AML-193 (cell line): ENCODE measurements at regions not wholly inside any gene's neighbourhood (a gene's known extent, or its start where the extent isn't known, plus 50 kb on each side); places are given as distances from the start of the nearest gene placed in this dataset.
"Not testable (repeated sequence)": the region's sequence is repeated elsewhere in the genome, so short reads cannot be mapped to it uniquely, and the experiment has no call there.

Source experiments
- DNase-seq, 2 experiments: peaks; one replicate each; lab custom pipeline; 2025; lab: John Stamatoyannopoulos, UW

DNA sequence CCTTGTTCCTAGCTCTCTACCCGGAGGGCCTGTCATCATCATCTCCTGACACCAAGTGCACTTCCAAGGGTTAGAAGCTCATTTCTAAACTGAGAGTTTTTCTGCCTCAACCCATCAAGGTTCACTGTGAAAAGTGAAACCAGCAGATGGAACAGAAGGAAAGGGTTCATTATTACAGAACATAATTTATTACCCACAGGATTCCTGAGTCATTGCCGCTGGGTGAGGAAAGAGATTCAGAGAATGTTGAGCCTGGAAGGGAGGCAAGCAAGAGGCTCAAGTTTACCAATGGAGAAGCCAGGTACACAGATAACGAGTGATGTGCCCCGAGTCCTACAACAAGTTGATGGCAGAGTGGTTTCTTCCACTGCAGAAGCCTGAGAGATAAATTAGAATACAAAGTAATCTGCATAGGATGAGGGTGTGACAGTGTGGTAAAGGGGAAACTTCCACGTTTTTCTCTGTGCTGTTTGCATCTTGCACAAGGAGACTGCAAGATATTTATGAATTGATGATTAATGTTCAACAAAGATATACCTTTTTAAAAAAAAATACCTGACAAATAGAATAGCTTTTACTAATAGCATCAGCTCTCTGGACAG, 80.5 kb upstream of the SETMAR start:
- no peak for DNase-seq

DNA sequence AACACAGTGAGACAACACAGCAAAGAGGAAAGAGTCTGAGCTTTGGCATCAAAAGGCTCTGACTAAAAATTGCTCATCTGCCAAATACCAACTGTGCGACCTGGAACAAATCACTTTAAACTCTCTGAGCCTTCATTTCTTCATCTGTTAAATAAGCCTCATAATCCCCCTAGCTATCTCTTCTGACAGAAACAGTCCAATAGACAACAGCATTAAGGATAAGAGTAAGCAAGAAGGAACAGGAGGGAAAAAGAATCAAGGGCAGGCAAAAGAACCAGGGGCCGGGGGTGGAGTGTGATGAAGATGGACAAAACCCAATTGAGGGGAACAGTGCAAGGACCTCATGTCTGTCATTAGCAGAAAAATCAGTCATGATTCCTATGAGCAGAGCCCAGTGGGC, 79.4 kb upstream of the SETMAR start:
- no peak for DNase-seq

DNA sequence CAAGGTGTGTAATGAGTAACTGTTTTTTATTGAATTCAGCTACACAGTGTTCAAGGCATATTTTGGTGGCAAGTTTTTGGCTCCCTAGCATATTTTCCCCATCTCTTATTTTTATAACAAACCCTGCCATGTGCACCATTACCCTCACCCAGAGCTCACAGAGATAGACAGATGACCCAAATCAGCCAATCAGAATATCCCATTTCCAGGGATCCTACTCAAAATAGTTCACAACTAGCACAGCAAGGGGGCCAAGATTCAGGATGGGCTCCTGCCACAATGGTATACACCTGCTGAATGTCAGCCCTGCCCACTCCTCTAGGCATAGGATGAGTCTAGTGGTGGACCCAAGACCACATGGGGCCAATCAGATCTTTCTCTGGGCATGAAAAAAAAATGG, 78.8 kb upstream of the SETMAR start:
- no peak for DNase-seq

DNA sequence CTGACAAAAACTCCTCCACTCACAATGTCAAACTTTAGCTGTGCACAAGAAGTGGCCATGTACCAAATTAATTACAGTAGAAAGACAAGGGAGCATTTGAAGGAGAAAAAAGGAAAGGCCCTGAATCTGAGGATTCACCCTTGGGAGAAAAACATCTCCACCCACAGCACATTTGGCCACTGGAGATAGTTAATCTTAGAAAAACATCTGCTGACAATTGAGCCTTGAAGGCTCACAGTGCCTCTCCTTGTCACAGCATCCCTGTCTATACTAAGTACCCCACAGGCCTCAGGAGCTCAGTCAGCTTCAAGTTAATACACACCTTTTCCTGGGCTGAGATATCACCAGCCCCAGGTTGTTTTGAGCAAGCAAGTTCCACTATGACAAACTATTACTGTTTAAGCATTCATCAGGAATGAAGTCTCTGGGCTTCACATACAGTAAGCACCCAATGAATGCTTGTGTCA, 78.1 kb upstream of the SETMAR start:
- DNase-seq, result no peak

DNA sequence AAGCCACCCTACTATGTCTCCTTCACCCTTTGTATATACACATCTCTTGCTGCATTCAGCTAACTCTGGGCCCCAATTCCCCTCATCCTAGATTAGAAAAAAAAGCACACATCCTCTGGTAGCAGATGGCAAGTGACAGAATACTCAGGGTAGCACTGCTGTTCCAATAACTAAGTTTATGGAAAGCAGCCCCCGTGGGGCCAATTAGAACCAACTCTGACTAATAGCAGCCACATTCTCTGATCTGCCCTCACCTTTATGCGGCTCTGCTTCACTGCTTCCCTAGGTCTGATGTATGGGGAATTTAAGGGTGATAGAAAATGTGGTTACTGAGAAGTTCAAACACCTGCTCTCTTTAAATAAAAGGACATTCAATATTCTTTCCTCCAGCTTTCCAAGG, 74.9 kb upstream of the SETMAR start:
- no peak for DNase-seq

DNA sequence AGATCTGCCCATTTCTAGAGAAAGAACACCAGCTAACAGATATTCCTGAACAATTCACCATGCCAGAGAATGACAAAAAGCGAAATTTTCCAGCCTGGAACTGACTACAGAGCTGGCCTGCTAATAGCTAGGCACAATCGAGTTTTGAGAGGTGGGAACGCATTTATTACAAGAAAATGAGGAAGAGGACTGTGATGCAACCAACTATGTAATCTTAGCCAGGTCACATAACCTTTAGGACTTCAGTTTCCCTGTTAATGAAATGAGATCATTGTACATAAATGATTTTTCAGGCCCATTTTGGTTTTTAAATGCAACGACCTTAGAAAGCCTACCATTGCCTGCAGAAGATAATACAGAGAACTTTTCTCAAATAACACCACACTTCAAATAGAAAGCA, 72.1 kb upstream of the SETMAR start:
- peak; percentile 9 to 13 for DNase-seq

DNA sequence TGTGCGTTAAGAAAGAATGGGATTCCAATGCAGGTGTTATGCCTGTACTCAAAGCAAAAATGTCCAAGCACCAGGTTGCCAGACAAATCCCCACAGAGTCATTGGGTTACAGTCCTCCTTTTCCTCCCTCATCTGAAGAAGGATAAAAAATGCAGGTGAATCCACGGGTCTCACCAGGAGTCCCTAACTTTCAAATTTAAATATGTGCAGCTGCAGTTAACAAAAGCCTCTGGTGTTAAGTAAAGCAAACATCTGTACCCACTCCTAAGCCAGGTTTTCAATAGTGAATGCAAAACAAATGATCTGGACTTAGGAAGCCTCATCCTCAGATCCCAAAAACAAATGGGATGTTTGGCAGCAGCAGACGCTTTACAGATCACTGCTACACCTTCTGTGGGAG, 70.4 kb upstream of the SETMAR start:
- DNase-seq, result no peak

DNA sequence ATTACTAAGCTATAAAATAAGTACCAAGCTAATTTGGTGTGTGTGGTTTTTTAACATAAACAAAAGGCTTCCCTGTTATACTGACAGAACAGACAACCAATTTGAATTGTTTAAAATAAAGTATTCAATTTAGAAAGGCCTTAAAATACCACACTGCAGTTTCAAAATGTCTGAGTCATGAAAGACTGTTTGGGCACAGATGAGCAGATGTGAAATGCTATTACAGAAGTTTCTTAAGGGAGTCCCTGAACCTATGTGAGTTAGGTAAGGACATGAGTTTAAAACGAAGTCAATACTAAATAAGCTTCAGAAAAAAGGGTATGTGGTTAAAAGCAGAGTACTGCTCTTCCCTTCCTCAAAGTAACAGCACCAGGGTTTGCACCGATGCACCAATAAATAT, 69.7 kb upstream of the SETMAR start:
- DNase-seq, result no peak

DNA sequence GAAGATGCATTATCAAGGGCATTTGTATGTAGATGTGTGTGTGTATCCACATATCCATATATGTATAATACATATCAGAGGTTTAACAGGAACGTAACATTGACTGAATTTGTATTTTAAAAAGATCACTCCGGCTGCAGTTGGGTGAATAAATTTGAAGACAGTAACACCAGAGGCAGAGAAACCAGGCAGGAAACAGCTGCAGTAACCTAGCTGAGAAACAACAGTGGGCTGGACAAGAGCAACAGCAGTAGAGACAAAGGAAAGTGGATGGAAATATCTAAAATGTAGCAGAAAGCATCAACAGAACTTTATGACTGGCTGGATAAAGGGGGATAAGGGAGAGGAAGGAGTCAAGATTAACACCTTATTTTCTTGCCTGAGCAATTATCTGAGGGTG, 68.3 kb upstream of the SETMAR start:
- no peak for DNase-seq

DNA sequence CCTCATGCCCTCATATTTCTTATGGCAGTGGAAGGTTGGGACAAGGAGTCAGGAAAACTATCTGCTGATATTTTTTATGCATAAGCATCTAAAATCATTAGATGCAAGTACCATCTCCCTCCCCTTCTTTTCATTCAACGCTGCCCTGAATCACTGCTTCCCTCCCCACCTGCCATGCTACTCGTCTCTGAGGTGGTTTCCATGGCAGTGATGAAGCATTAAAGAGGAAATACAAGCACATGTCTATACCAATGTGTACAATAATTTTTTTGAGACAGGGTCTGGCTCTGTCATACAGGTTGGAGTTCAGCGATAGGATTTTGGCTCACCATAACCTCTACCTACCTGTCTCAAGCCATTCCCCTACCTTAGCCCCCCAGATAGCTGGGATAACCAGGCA, 67.5 kb upstream of the SETMAR start:
- DNase-seq, result no peak

DNA sequence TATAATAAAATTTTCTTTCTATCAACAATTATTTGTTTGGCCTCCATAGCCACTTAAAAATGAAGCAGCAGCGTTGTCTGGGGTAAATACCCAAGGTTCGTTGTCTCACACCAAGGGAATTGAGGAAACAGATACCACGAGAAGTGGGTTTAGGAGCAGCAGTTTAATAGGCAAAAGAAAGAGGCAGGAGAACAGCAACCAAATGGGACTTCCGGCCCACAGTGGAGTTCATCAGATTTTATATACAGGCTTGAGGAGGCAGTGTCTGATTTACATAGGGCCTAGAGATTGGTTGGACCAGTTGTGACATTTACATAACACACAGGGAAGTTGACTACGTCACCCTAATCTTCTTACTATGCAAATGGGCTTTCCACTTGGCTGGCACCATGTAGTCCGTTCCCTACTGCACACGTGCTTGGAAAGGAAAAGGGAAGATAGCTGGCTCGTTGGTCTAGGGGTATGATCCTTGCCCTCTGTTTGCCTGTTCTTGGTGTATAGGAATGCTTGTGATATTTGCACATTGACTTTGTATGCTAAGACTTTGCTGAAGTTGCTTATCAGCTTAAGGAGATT, 61.5 kb upstream of the SETMAR start:
- no peak for DNase-seq

DNA sequence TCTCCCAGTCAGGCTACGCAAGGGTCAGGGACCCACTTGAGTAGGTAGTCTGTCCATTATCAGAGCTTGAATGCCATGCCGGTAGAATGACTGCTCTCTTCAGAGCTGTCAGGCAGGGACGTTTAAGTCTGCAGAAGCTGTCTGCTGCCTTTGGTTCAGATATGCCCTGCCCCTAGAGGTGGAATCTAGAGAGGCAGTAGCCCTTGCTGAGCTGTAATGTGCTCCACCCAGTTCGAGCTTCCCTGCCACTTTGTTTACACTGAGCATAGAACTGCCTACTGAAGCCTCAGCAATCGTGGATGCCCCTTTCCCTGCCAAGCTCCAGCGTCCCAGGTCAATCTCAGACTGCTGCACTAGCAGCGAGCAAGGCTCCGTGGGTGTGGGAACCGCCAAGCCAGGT, 57.5 kb upstream of the SETMAR start:
- DNase-seq, result no peak

DNA sequence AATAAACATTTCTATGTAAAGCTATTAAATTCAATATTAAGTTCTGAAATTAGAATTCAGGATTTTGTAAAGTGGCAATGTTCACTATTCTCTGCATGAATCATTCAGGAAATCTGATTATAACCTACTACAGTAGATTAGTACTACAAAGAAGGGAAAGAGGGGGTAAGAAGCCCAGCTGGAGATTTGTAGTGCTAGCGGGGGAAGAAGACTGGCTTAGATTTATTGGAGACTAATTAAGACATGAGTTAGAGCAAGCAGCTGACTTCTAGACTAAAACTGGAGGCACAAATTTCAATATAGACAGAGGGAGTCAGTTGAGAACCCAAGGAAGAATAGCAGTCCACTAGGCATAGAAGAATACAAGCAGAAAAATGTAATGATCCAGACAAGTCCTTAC, 55.8 kb upstream of the SETMAR start:
- DNase-seq, result no peak

DNA sequence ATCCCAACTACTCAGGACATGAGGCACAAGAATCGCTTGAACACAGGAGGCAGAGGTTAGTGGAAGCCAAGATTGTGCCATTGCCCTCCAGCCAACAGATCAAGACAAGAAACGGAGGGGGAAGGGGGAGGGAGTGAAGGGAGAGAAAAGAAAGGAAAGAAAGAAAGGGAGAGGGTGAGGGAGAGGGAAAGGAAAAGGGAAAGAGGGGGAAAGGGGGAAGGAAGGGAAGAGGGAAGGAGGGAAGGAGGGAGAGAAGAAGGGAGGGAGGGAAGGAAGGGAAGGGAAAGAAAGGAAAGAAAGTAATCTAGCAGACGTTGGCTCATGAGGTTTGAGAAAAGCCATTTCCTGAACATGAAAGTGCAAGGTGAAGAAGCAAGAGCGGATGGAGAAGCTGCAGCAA, 53.1 kb upstream of the SETMAR start:
- DNase-seq, result no peak

DNA sequence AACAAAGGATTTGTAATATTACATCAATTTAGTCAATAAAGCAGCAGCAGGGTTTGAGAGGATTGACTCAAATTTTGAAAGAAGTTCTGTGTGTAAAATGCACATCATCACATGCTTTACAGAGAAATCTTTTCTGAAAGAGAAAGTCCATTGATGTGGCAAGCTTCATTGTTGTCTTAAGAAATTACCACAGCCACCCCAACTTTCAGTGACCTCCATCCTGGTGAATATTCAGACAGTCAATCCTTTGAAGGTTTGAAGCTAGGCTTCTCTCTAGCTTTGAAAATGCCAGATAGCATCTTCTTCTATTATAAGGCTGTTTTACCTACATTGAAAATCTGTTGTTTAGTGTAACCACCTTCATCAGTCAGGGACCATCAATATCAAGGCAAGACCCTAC, 51.8 kb upstream of the SETMAR start:
- no peak for DNase-seq

DNA sequence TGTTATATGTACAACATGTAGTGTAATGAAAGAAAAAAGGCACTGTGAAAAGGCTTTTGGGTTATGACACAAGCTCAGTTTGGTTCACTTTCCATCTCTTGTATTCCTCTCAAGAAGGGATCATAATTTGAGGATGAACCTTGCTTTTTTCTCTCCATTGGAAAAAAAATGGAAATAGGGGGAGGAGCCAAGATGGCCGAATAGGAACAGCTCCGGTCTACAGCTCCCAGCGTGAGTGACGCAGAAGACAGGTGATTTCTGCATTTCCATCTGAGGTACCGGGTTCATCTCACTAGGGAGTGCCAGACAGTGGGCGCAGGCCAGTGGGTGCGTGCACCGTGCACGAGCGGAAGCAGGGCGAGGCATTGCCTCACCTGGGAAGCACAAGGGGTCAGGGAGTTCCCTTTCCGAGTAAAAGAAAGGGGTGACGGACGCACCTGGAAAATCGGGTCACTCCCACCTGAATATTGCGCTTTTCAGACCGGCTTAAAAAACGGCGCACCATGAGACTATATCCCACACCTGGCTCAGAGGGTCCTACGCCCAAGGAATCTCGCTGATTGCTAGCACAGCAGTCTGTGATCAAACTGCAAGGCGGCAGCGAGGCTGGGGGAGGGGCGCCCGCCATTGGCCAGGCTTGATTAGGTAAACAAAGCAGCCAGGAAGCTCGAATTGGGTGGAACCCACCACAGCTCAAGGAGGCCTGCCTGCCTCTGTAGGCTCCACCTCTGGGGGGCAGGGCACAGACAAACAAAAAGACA, 49.9 kb upstream of the SETMAR start:
- not testable (repeated sequence) for DNase-seq
